GM08714 (cell line): ENCODE measurements at regions not wholly inside any gene's neighbourhood (a gene's known extent, or its start where the extent isn't known, plus 50 kb on each side); places are given as distances from the start of the nearest gene placed in this dataset.

ENCODE experiments used
- H3K4me3 ChIP-seq: fragments of 200-500 bp; sonication (Bioruptor generic); 2 replicates; pipeline ENCODE4 v1.5.1; 2014; ENCODE audit warnings: mild to moderate bottlenecking, low read length, inconsistent platforms
- ZNF274 ChIP-seq: IDR thresholded peaks from 2 replicates; pipeline ENCODE4 v1.6.1; 2012; ENCODE audit warnings: mild to moderate bottlenecking, low read depth, low read length

GRCh38 chr14:84029246-84029645 lies 1500.7 kb upstream of the FLRT2 start:
- no peak for TF ChIP-seq ZNF274
- H3K4me3 ChIP-seq: no peak overlapping the region

- no peak for TF ChIP-seq ZNF274
- no peak overlapping the region for H3K4me3 ChIP-seq
Measured at GRCh38 chr14:84029720-84030119, 1500.2 kb upstream of the FLRT2 start.

- TF ChIP-seq ZNF274: no peak
- no peak overlapping the region for H3K4me3 ChIP-seq
Measured at GRCh38 chr14:84036840-84037239, 1493.1 kb upstream of the FLRT2 start.

GRCh38 chr14:84037593-84037992 lies 1492.4 kb upstream of the FLRT2 start:
- no peak overlapping the region for H3K4me3 ChIP-seq

GRCh38 chr14:84040101-84040500 lies 1489.8 kb upstream of the FLRT2 start:
- no peak for TF ChIP-seq ZNF274
- no peak overlapping the region for H3K4me3 ChIP-seq

More at GRCh38 chr14:84037593-84037992, 1492.4 kb upstream of the FLRT2 start:
- no peak for TF ChIP-seq ZNF274

- H3K4me3 ChIP-seq: no peak overlapping the region
- TF ChIP-seq ZNF274: no peak
Measured at GRCh38 chr14:84041421-84041820, 1488.5 kb upstream of the FLRT2 start.

- no peak for TF ChIP-seq ZNF274
- no peak overlapping the region for H3K4me3 ChIP-seq
Measured at GRCh38 chr14:84042992-84043391, 1487.0 kb upstream of the FLRT2 start.

- TF ChIP-seq ZNF274: no peak
- H3K4me3 ChIP-seq: no peak overlapping the region
Measured at GRCh38 chr14:84064316-84065125, 1465.4 kb upstream of the FLRT2 start.

GRCh38 chr14:84065811-84066210 lies 1464.1 kb upstream of the FLRT2 start:
- no peak for TF ChIP-seq ZNF274
- no peak overlapping the region for H3K4me3 ChIP-seq

GRCh38 chr14:84068288-84068687 lies 1461.7 kb upstream of the FLRT2 start:
- TF ChIP-seq ZNF274: no peak
- no peak overlapping the region for H3K4me3 ChIP-seq

GRCh38 chr14:84071061-84071460 lies 1458.9 kb upstream of the FLRT2 start:
- no peak for TF ChIP-seq ZNF274

GRCh38 chr14:84074626-84075025 lies 1455.3 kb upstream of the FLRT2 start:
- TF ChIP-seq ZNF274: no peak

More at GRCh38 chr14:84071061-84071460, 1458.9 kb upstream of the FLRT2 start:
- no peak overlapping the region for H3K4me3 ChIP-seq

GRCh38 chr14:84080944-84081343 lies 1449.0 kb upstream of the FLRT2 start:
- TF ChIP-seq ZNF274: no peak
- H3K4me3 ChIP-seq: no peak overlapping the region

More at GRCh38 chr14:84074626-84075025, 1455.3 kb upstream of the FLRT2 start:
- H3K4me3 ChIP-seq: no peak overlapping the region

- H3K4me3 ChIP-seq: no peak overlapping the region
- no peak for TF ChIP-seq ZNF274
Measured at GRCh38 chr14:84084056-84084630, 1445.8 kb upstream of the FLRT2 start.

- TF ChIP-seq ZNF274: no peak
- no peak overlapping the region for H3K4me3 ChIP-seq
Measured at GRCh38 chr14:84085493-84085892, 1444.5 kb upstream of the FLRT2 start.
